Endothelial cell of umbilical vein (primary cell): ENCODE measurements at regions not wholly inside any gene's neighbourhood (a gene's known extent, or its start where the extent isn't known, plus 50 kb on each side); places are given as distances from the start of the nearest gene placed in this dataset.

Experiments used
- BruUV-seq: library from RNA; stranded (reverse); fragments of 400-500 nt; replicated peaks from 2 replicates; lab custom pipeline; 2021; lab: Mats Ljungman, UMichigan
- CTCF ChIA-PET: fragments of 300-600, 350-600 bp; sonication (Branson Sonifier 250); formaldehyde crosslinking; loops from one replicate; lab custom pipeline; 2021; ENCODE audit warnings: antibody characterized with exemption, inconsistent platforms; lab: Charles Lee
- POLR2A ChIA-PET: fragments of 300-600, 350-600 bp; sonication (Branson Sonifier 250); formaldehyde crosslinking; loops from one replicate; lab custom pipeline; 2021; ENCODE audit warnings: antibody characterized with exemption, inconsistent platforms; lab: Charles Lee
- DNase-seq: peaks from one replicate; pipeline ENCODE4 v3.0.0-alpha.2; 2011; ENCODE audit warnings: low read depth, low spot score
- FAIRE-seq: peaks from 2 replicates; lab custom pipeline; 2011; peaks lifted over from hg19 to GRCh38; lab: Jason Lieb, UNC
- H2AFZ ChIP-seq: 2 replicates; pipeline ENCODE4 v1.6.0; 2012; ENCODE audit warnings: low read depth, low read length, control low read depth, inconsistent platforms
- H3K27ac ChIP-seq: 2 replicates; pipeline ENCODE4 v1.5.1; 2011; ENCODE audit warnings: low read depth, mild to moderate bottlenecking, control low read depth, low read length, moderate library complexity; ENCODE audit not compliant: insufficient read depth
- H3K27me3 ChIP-seq, 2 experiments: 2 replicates each; pipeline versions ENCODE4 v1.6.0 to v1.6.1; 2011; ENCODE audit warnings: low read length in 2 of 2, mixed read lengths in 1 of 2; ENCODE audit not compliant: control insufficient read depth in 2 of 2, insufficient read depth in 2 of 2
- H3K36me3 ChIP-seq, 2 experiments: 2 replicates in 1 of 2; 3 replicates in 1 of 2; pipeline ENCODE4 v1.5.1; 2011; ENCODE audit warnings: low read length in 2 of 2, mild to moderate bottlenecking in 1 of 2, moderate library complexity in 1 of 2; ENCODE audit not compliant: control insufficient read depth in 2 of 2, insufficient read depth in 2 of 2; ENCODE audit errors: extremely low read depth in 1 of 2
- H3K4me1 ChIP-seq: 3 replicates; pipeline ENCODE4 v1.5.1; 2011; ENCODE audit warnings: mild to moderate bottlenecking, low read length; ENCODE audit not compliant: control insufficient read depth, insufficient read depth; ENCODE audit errors: extremely low read depth
- H3K4me2 ChIP-seq: 2 replicates; pipeline ENCODE4 v1.6.1; 2011; ENCODE audit warnings: low read length, control low read depth, mixed read lengths; ENCODE audit not compliant: insufficient read depth
- H3K4me3 ChIP-seq, 3 experiments: fragments of 200-600 bp in 1 of 3; sonication (generic), shearing (Covaris generic) in 1 of 3; replicated peaks in 1 of 3; 2 replicates each; pipeline ENCODE4 v1.5.1; 2011 to 2016; ENCODE audit warnings: control low read depth in 3 of 3, low read length in 3 of 3, mild to moderate bottlenecking in 2 of 3, inconsistent platforms in 1 of 3, low read depth in 1 of 3, moderate library complexity in 1 of 3; ENCODE audit not compliant: insufficient read depth in 1 of 3
- H3K79me2 ChIP-seq: 2 replicates; pipeline ENCODE4 v1.6.0; 2012; ENCODE audit warnings: low read length, inconsistent platforms; ENCODE audit not compliant: control insufficient read depth, insufficient read depth
- H3K9ac ChIP-seq: replicated peaks from 2 replicates; pipeline ENCODE3; 2011; ENCODE audit warnings: low read length, control low read depth; ENCODE audit not compliant: insufficient read depth; ENCODE audit errors: extremely low read depth
- H3K9me1 ChIP-seq: replicated peaks from 3 replicates; pipeline ENCODE4 v1.6.0; 2011; ENCODE audit warnings: mild to moderate bottlenecking, low read length; ENCODE audit not compliant: control insufficient read depth, insufficient read depth; ENCODE audit errors: extremely low read depth
- H3K9me3 ChIP-seq: replicated peaks from 2 replicates; pipeline ENCODE4 v1.5.1; 2012; ENCODE audit warnings: low read length, inconsistent platforms; ENCODE audit not compliant: control insufficient read depth, insufficient read depth
- H4K20me1 ChIP-seq: replicated peaks from 2 replicates; pipeline ENCODE3; 2011; ENCODE audit warnings: mild to moderate bottlenecking, low read length; ENCODE audit not compliant: control insufficient read depth, insufficient read depth; ENCODE audit errors: extremely low read depth
- CTCF ChIP-seq, 2 donors: IDR thresholded peaks; 1 replicate in 1 of 2; 2 replicates in 1 of 2; pipeline ENCODE4 v1.5.1; 2011; ENCODE audit warnings: low read length in 2 of 2, mild to moderate bottlenecking in 2 of 2, moderate library complexity in 2 of 2, control low read depth in 1 of 2, inconsistent platforms in 1 of 2, low read depth in 1 of 2; ENCODE audit not compliant: insufficient read depth in 1 of 2; ENCODE audit errors: extremely low read depth in 1 of 2
- EZH2 ChIP-seq: IDR thresholded peaks from 2 replicates; pipeline ENCODE4 v1.6.1; 2012; ENCODE audit warnings: borderline replicate concordance, low read depth, mild to moderate bottlenecking, moderate library complexity, low read length, inconsistent platforms; ENCODE audit not compliant: severe bottlenecking
- FOS ChIP-seq: IDR thresholded peaks from 2 replicates; pipeline ENCODE4 v1.6.1; 2011; ENCODE audit warnings: mild to moderate bottlenecking, low read length, moderate library complexity, borderline replicate concordance; ENCODE audit not compliant: insufficient read depth
- GATA2 ChIP-seq: IDR thresholded peaks from 2 replicates; pipeline ENCODE4 v1.7.0; 2011; ENCODE audit warnings: low read depth, mild to moderate bottlenecking, moderate library complexity, mixed read lengths, low read length; ENCODE audit not compliant: insufficient read length, insufficient read depth
- JUN ChIP-seq: IDR thresholded peaks from 2 replicates; pipeline ENCODE4 v1.6.1; 2011; ENCODE audit warnings: borderline replicate concordance, low read depth; ENCODE audit not compliant: insufficient read length, insufficient read depth
- MAX ChIP-seq: IDR thresholded peaks from 2 replicates; pipeline ENCODE4 v1.6.1; 2011; ENCODE audit not compliant: insufficient read depth, insufficient read length
- MYC ChIP-seq: IDR thresholded peaks from one replicate; pipeline ENCODE4 v1.6.1; 2011; ENCODE audit warnings: mild to moderate bottlenecking, low read depth, low read length
- POLR2A ChIP-seq: IDR thresholded peaks from 2 replicates; pipeline ENCODE4 v1.6.1; 2012; ENCODE audit warnings: low read depth, mild to moderate bottlenecking, control low read depth, low read length
- POLR2AphosphoS5 ChIP-seq: IDR thresholded peaks from 2 replicates; pipeline ENCODE4 v1.6.1; 2012; ENCODE audit warnings: low read depth, mild to moderate bottlenecking, control low read depth, low read length, moderate library complexity; ENCODE audit not compliant: insufficient read depth
- dilution Hi-C: fragments of 300-500 bp; cut with MboI; formaldehyde crosslinking; loops from one replicate; pipeline ENCODE4 v1.15.0; 2019; ENCODE audit warnings: low sequenced_read_pairs; ENCODE audit not compliant: extremely low pct_ligation_motif_present
- intact Hi-C: fragments of 100-400 bp; cut with micrococcal nuclease; formaldehyde crosslinking; loops from one replicate; pipeline ENCODE4 v1.10.0; 2022

GRCh38 chr10:44811072-44811471 is 100.1 kb upstream of the TMEM72 start:
- CTCF ChIA-PET, result interaction anchor here (1.3 kb wide), 1 partner anchor 47 kb away, joined by 5 read pairs; no protein-coding TSS in a partner anchor
- Histone ChIP-seq H3K4me1 (no peaks in the 10 kb centered on the region), H3K4me2 (no peak overlapping the region), H3K9me1 (no peaks in the 10 kb centered on the region), H2AFZ (no peak overlapping the region), H4K20me1 (no peaks in the 10 kb centered on the region), H3K9ac (no peak overlapping the region), H3K27ac (no peak overlapping the region), H3K79me2 (no peaks in the 10 kb centered on the region), H3K4me3 (no peak overlapping the region), H3K9me3 (no peaks in the 10 kb centered on the region), H3K36me3 (no peaks in the 10 kb centered on the region), H3K27me3 (no peaks in the 10 kb centered on the region)
- no peak for FAIRE-seq
- BruUV-seq, result no TSS peak
- intact Hi-C loops, result no loop called here
- DNase-seq, result peak; percentile 10
- POLR2A ChIA-PET, result no interaction called here
- dilution Hi-C loops, result no loop called here
- TF ChIP-seq FOS (no peak), GATA2 (no peak), MYC (no peak), CTCF (IDR thresholded peaks at IDR 0.05; ENCODE audit: extremely low read depth in 1 of 2, insufficient read depth in 1 of 2, low read depth in 1 of 2, low read length in 2 of 2) (no peak)

- Histone ChIP-seq H3K36me3 (no peaks in the 10 kb centered on the region), H3K4me2 (no peak overlapping the region), H3K79me2 (no peaks in the 10 kb centered on the region), H3K9me1 (no peaks in the 10 kb centered on the region), H3K9me3 (no peaks in the 10 kb centered on the region), H3K4me1 (no peaks in the 10 kb centered on the region), H2AFZ (no peak overlapping the region), H3K27me3 (no peaks in the 10 kb centered on the region), H3K9ac (no peak overlapping the region), H3K27ac (no peak overlapping the region), H4K20me1 (no peaks in the 10 kb centered on the region), H3K4me3 (no peak overlapping the region)
- dilution Hi-C loops (no loop called here), intact Hi-C loops (no loop called here)
- DNase-seq (no peak), FAIRE-seq (no peak)
- ChIA-PET POLR2A (no interaction called here), CTCF (no interaction called here)
- TF ChIP-seq CTCF (IDR thresholded peaks at IDR 0.05; ENCODE audit: extremely low read depth in 1 of 2, insufficient read depth in 1 of 2, low read depth in 1 of 2, low read length in 2 of 2) (no peak), EZH2 (no peak), FOS (no peak), POLR2AphosphoS5 (no peak), MAX (no peak), JUN (no peak), MYC (no peak), POLR2A (no peak)
- BruUV-seq, result no TSS peak
Observed at GRCh38 chr10:44813201-44813600, 97.9 kb upstream of the TMEM72 start.
